ENCODE measurements at regions not wholly inside any gene's neighbourhood (a gene's known extent, or its start where the extent isn't known, plus 50 kb on each side); places are given as distances from the start of the nearest gene placed in this dataset.

- TF ChIP-seq RAD21 (conservative IDR thresholded peaks at IDR 0.05) (no peak), REST (IDR thresholded peaks at IDR 0.05; ENCODE audit: borderline replicate concordance) (no peak), EP300 (conservative IDR thresholded peaks at IDR 0.05; ENCODE audit: poor library complexity, severe bottlenecking) (no peak)
- TF ChIP-seq, protein P1, sequence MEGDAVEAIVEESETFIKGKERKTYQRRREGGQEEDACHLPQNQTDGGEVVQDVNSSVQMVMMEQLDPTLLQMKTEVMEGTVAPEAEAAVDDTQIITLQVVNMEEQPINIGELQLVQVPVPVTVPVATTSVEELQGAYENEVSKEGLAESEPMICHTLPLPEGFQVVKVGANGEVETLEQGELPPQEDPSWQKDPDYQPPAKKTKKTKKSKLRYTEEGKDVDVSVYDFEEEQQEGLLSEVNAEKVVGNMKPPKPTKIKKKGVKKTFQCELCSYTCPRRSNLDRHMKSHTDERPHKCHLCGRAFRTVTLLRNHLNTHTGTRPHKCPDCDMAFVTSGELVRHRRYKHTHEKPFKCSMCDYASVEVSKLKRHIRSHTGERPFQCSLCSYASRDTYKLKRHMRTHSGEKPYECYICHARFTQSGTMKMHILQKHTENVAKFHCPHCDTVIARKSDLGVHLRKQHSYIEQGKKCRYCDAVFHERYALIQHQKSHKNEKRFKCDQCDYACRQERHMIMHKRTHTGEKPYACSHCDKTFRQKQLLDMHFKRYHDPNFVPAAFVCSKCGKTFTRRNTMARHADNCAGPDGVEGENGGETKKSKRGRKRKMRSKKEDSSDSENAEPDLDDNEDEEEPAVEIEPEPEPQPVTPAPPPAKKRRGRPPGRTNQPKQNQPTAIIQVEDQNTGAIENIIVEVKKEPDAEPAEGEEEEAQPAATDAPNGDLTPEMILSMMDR (IDR thresholded peaks at IDR 0.05; ENCODE audit: poor library complexity, severe bottlenecking), result no peak
These were observed 223.6 kb downstream of the CETN3 start for GRCh38 chr5:90185897-90186468.

All from neural cell (in vitro differentiated cells).